ENCODE measurements at regions not wholly inside any gene's neighbourhood (a gene's known extent, or its start where the extent isn't known, plus 50 kb on each side); places are given as distances from the start of the nearest gene placed in this dataset.
"Not testable (repeated sequence)": the region's sequence is repeated elsewhere in the genome, so short reads cannot be mapped to it uniquely, and the experiment has no call there.

DNA sequence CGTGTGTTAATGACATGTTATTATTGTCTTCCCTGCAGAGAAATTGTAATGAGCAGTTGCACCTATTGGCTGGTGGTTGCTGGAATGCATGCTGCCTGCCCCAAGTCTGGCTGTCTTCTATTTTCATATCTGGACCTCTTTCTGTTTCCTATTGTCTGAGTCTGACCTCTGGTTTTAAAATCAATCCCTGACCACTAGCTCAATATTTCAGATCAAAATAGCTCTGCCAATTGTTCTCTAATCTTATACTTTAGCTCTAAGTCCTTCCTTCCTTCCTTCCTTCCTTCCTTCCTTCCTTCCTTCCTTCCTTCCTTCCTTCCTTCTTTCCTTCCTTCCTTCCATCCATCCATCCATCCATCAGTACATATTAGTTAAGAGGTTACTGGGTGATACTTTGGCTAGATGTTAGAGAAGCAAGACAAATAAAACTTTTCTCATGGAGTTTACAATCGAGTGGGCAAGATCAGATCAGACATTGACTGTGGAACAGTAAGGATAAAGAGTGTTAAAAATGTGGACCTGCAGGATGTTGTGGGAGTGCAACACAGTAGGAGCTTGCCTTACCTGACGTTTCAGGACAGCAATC, 417.1 kb downstream of the SOCS6 start:
- no peak for DNase-seq (ENCODE audit: low read depth in 1 of 2, low spot score in 1 of 2)
- no peaks in the 10 kb centered on the region for H3K4me1 ChIP-seq (ENCODE audit: low read depth)
- no peaks in the 10 kb centered on the region for H3K9me3 ChIP-seq (ENCODE audit: low read depth)
- TF ChIP-seq, protein P1, sequence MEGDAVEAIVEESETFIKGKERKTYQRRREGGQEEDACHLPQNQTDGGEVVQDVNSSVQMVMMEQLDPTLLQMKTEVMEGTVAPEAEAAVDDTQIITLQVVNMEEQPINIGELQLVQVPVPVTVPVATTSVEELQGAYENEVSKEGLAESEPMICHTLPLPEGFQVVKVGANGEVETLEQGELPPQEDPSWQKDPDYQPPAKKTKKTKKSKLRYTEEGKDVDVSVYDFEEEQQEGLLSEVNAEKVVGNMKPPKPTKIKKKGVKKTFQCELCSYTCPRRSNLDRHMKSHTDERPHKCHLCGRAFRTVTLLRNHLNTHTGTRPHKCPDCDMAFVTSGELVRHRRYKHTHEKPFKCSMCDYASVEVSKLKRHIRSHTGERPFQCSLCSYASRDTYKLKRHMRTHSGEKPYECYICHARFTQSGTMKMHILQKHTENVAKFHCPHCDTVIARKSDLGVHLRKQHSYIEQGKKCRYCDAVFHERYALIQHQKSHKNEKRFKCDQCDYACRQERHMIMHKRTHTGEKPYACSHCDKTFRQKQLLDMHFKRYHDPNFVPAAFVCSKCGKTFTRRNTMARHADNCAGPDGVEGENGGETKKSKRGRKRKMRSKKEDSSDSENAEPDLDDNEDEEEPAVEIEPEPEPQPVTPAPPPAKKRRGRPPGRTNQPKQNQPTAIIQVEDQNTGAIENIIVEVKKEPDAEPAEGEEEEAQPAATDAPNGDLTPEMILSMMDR (IDR thresholded peaks at IDR 0.05; ENCODE audit: low read depth, low read length), result no peak
- no peak overlapping the region for H3K27ac ChIP-seq
- H3K36me3 ChIP-seq, result no peaks in the 10 kb centered on the region
- no peaks in the 10 kb centered on the region for H3K27me3 ChIP-seq
- H3K4me3 ChIP-seq, result no peak overlapping the region

DNA sequence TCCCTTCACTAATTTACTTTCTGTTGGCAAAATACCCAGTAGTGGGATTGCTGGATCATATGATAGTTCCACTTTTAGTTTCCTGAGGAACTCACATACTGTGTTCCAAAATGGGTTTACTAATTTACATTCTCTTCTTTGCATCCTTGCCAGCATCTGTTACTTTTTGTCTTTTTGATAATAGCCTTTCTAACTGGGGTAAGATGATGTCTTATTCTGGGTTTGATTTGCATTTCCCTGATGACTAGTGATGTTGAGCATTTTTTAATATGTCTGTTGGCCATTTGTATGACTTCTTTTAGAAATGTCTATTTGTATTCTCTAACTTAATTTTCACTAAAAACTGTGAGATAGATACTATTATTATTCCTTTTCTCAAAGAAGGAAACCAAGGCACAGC, 411.7 kb downstream of the SOCS6 start:
- Histone ChIP-seq H3K4me3 (no peak overlapping the region), H3K4me1 (ENCODE audit: low read depth) (no peaks in the 10 kb centered on the region), H3K9me3 (ENCODE audit: low read depth) (no peaks in the 10 kb centered on the region), H3K27me3 (no peaks in the 10 kb centered on the region), H3K27ac (no peak overlapping the region), H3K36me3 (no peaks in the 10 kb centered on the region)
- TF ChIP-seq, protein P1 (IDR thresholded peaks at IDR 0.05; ENCODE audit: low read depth, low read length), result no peak
- DNase-seq (ENCODE audit: low read depth in 1 of 2, low spot score in 1 of 2), result no peak

DNA sequence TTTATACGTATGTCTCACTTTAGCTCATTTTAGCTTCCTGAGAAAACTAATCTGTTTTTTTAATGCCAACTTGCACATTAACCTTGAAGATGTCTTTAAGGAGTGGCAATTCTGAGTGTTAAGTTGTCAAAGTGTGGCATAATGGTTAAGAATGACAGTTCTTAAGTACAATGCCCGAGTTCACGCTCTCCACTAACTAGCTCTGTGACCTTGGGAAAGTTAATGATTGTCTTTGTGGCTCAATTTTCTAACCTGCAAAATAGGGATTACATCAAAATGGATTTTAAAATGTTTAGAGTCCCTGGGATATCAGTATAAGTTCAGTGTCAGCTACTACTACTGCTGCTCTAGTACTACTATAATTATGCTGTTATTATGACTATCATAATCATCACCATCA, 409.7 kb downstream of the SOCS6 start:
- Histone ChIP-seq H3K4me3 (no peak overlapping the region), H3K27ac (no peak overlapping the region), H3K4me1 (ENCODE audit: low read depth) (no peaks in the 10 kb centered on the region), H3K36me3 (no peaks in the 10 kb centered on the region), H3K9me3 (ENCODE audit: low read depth) (no peaks in the 10 kb centered on the region), H3K27me3 (no peaks in the 10 kb centered on the region)
- TF ChIP-seq, protein P1 (IDR thresholded peaks at IDR 0.05; ENCODE audit: low read depth, low read length), result no peak
- no peak for DNase-seq (ENCODE audit: low read depth in 1 of 2, low spot score in 1 of 2)

DNA sequence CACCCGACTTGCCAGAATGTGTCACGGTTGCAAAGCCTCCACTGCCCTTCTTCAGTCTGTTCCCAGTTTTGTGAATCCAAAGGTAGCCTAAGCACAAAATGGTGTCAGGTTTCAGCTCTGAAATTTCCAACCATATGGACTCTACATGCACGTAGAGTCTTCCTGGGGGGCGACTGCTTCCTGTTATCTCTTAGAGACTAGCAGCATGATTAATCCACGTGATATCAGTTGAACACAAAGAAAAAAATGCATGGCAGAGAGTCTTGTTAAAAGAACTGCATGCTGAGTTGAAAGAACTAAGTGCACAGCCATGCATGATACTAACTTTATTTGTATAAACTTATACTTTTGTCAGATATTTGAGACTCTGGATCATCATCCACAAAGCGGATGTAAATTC, 404.4 kb downstream of the SOCS6 start:
- TF ChIP-seq, protein P1 (IDR thresholded peaks at IDR 0.05; ENCODE audit: low read depth, low read length), result no peak
- Histone ChIP-seq H3K27me3 (no peaks in the 10 kb centered on the region), H3K27ac (no peak overlapping the region), H3K4me1 (ENCODE audit: low read depth) (no peaks in the 10 kb centered on the region), H3K9me3 (ENCODE audit: low read depth) (no peaks in the 10 kb centered on the region), H3K36me3 (no peaks in the 10 kb centered on the region), H3K4me3 (no peak overlapping the region)
- DNase-seq (ENCODE audit: low read depth in 1 of 2, low spot score in 1 of 2), result peak; percentile 23 to 35

DNA sequence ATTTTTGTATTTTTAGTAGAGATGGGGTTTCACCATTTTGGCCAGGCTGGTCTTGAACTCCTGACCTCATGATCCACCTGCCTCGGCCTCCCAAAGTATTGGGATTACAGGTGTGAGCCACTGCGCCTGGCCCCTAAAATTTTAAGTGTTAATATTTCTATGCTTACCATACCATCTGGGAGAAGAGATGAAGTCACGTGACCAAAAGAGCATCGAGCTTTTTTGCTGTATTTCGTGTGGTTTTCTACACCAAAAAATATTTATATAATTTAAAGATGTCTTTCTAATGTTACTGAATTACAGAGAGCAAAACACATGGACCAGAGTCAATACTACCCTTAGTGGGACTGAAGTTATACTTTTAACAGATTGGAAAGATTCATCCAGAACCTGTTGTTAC, 400.9 kb downstream of the SOCS6 start:
- not testable (repeated sequence) for H3K27ac ChIP-seq; H3K4me1 ChIP-seq (ENCODE audit: low read depth); H3K4me3 ChIP-seq; H3K9me3 ChIP-seq (ENCODE audit: low read depth); DNase-seq (ENCODE audit: low read depth in 1 of 2, low spot score in 1 of 2); H3K27me3 ChIP-seq; H3K36me3 ChIP-seq

DNA sequence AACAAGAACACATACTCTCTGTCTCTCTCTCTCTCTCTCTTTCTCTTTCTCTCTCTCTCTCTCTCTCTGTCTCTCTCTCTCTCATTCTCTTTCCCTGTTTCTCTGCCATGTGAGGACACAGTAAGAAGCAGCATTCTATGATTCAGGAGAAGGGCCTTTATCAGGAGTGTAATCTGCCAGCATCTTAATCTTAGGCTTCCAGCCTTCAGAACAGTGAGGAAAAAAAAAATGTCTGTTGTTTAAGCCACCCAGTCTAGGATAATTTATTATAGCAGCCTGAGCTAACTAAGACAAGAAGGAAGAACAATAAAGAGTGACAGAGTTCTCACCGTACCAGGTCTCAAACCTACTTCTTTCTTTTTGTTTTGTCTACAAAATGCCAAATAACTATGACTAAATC, 399.4 kb downstream of the SOCS6 start:
- Histone ChIP-seq H3K4me3 (no peak overlapping the region), H3K27me3 (no peaks in the 10 kb centered on the region), H3K4me1 (ENCODE audit: low read depth) (no peaks in the 10 kb centered on the region), H3K27ac (no peak overlapping the region), H3K36me3 (no peaks in the 10 kb centered on the region), H3K9me3 (ENCODE audit: low read depth) (no peaks in the 10 kb centered on the region)
- DNase-seq (ENCODE audit: low read depth in 1 of 2, low spot score in 1 of 2), result no peak
- TF ChIP-seq, protein P1 (IDR thresholded peaks at IDR 0.05; ENCODE audit: low read depth, low read length), result no peak

Data from cardiac muscle cell (in vitro differentiated cells and primary cell).